ENCODE measurements at regions not wholly inside any gene's neighbourhood (a gene's known extent, or its start where the extent isn't known, plus 50 kb on each side); places are given as distances from the start of the nearest gene placed in this dataset.

DNA sequence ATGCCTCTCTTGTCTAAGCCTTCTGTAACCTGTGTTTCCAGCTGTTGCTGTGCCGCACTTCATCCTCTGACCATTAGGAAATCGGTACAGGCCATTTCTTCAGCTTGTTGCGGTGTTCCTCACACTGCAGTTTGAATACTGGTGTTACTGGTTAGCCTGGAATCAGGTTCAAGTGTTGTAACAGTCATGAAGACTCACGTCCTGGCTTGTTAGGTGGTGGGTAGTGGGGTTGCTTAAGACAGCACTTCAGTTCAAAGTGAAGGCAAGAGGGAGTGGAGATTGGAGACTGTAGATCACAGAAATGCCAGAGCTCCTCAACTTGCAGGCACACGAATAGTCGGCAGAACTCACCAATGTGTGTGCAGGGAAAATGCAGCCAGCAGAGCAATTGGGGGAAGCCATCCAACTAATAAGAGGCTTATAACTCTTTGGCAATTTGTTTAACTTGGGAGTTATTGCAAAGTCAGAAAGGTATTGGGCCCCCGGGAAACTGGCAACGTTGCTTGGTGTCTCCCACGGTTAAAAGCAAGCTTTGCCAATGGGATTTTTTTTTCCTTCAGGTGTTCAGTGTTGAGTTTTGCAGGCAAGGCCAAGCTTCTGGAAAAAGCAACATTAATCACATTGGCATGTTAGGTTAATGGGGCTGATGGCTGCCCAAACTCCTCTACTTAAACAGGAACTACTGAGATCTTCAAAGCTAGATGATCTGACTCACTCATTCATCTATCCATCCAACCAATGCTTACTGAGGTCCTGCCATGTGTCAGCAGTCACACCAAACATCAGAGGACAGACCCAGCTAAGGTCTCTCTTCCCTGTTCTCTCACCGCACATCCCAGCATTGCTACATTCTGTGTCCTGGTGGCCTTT is 380.9 kb downstream of the GATA3 start:
- TF ChIP-seq, protein P1, sequence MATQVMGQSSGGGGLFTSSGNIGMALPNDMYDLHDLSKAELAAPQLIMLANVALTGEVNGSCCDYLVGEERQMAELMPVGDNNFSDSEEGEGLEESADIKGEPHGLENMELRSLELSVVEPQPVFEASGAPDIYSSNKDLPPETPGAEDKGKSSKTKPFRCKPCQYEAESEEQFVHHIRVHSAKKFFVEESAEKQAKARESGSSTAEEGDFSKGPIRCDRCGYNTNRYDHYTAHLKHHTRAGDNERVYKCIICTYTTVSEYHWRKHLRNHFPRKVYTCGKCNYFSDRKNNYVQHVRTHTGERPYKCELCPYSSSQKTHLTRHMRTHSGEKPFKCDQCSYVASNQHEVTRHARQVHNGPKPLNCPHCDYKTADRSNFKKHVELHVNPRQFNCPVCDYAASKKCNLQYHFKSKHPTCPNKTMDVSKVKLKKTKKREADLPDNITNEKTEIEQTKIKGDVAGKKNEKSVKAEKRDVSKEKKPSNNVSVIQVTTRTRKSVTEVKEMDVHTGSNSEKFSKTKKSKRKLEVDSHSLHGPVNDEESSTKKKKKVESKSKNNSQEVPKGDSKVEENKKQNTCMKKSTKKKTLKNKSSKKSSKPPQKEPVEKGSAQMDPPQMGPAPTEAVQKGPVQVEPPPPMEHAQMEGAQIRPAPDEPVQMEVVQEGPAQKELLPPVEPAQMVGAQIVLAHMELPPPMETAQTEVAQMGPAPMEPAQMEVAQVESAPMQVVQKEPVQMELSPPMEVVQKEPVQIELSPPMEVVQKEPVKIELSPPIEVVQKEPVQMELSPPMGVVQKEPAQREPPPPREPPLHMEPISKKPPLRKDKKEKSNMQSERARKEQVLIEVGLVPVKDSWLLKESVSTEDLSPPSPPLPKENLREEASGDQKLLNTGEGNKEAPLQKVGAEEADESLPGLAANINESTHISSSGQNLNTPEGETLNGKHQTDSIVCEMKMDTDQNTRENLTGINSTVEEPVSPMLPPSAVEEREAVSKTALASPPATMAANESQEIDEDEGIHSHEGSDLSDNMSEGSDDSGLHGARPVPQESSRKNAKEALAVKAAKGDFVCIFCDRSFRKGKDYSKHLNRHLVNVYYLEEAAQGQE (IDR thresholded peaks at IDR 0.05; ENCODE audit: insufficient replicate concordance, low read depth) = no peak
- TF ChIP-seq SPI1 (IDR thresholded peaks at IDR 0.05; ENCODE audit: borderline replicate concordance, low read depth) (no peak), GABPA (IDR thresholded peaks at IDR 0.05; ENCODE audit: low read depth) (no peak)
- TF ChIP-seq, protein P2, sequence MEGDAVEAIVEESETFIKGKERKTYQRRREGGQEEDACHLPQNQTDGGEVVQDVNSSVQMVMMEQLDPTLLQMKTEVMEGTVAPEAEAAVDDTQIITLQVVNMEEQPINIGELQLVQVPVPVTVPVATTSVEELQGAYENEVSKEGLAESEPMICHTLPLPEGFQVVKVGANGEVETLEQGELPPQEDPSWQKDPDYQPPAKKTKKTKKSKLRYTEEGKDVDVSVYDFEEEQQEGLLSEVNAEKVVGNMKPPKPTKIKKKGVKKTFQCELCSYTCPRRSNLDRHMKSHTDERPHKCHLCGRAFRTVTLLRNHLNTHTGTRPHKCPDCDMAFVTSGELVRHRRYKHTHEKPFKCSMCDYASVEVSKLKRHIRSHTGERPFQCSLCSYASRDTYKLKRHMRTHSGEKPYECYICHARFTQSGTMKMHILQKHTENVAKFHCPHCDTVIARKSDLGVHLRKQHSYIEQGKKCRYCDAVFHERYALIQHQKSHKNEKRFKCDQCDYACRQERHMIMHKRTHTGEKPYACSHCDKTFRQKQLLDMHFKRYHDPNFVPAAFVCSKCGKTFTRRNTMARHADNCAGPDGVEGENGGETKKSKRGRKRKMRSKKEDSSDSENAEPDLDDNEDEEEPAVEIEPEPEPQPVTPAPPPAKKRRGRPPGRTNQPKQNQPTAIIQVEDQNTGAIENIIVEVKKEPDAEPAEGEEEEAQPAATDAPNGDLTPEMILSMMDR (IDR thresholded peaks at IDR 0.05; ENCODE audit: insufficient read depth, low read length) = no peak

Data from HL-60 (cell line).